BJ (cell line): ENCODE measurements at regions not wholly inside any gene's neighbourhood (a gene's known extent, or its start where the extent isn't known, plus 50 kb on each side); places are given as distances from the start of the nearest gene placed in this dataset.

Experiments used
- CTCF ChIA-PET: fragments of 350-600 bp; formaldehyde crosslinking; extraction: SDS; loops from one replicate; lab custom pipeline; 2021; ENCODE audit warnings: antibody characterized with exemption, inconsistent platforms; lab: Yijun Ruan, JAX
- POLR2A ChIA-PET: fragments of 300-600 bp; sonication (Branson Sonifier 250); formaldehyde crosslinking; extraction: SDS; loops from one replicate; lab custom pipeline; 2021; ENCODE audit warnings: antibody characterized with exemption; lab: Charles Lee
- DNase-seq: peaks from one replicate; pipeline ENCODE4 v3.0.0-alpha.2; 2011; ENCODE audit warnings: low read depth
- H3K27me3 ChIP-seq: 2 replicates; pipeline ENCODE4 v1.6.0; 2011; ENCODE audit warnings: low read length; ENCODE audit not compliant: control insufficient read depth, insufficient read depth
- H3K36me3 ChIP-seq: 2 replicates; pipeline ENCODE4 v1.5.1; 2011; ENCODE audit warnings: low read length; ENCODE audit not compliant: control insufficient read depth, insufficient read depth
- H3K4me3 ChIP-seq: 2 replicates; pipeline ENCODE4 v1.5.1; 2011; ENCODE audit warnings: low read depth, mild to moderate bottlenecking, control low read depth, low read length
- CTCF ChIP-seq: IDR thresholded peaks from 2 replicates; pipeline ENCODE4 v1.5.1; 2011; ENCODE audit warnings: low read depth, mild to moderate bottlenecking, control low read depth, inconsistent platforms, low read length, moderate library complexity; ENCODE audit not compliant: insufficient read depth

GRCh38 chr3:118165413-118165812 lies 869.2 kb downstream of the IGSF11 start:
- POLR2A ChIA-PET, result no interaction called here
- Histone ChIP-seq H3K4me3 (no peak overlapping the region), H3K36me3 (no peaks in the 10 kb centered on the region), H3K27me3 (no peaks in the 10 kb centered on the region)
- DNase-seq, result no peak
- CTCF ChIA-PET, result no interaction called here
- TF ChIP-seq CTCF, result no peak

GRCh38 chr3:118167571-118167970 lies 867.1 kb downstream of the IGSF11 start:
- CTCF ChIA-PET, result no interaction called here
- Histone ChIP-seq H3K4me3 (no peak overlapping the region), H3K36me3 (no peaks in the 10 kb centered on the region), H3K27me3 (no peaks in the 10 kb centered on the region)
- no peak for DNase-seq
- no peak for TF ChIP-seq CTCF
- POLR2A ChIA-PET, result no interaction called here

- POLR2A ChIA-PET, result no interaction called here
- no peak for DNase-seq
- CTCF ChIA-PET, result no interaction called here
- no peaks in the 10 kb centered on the region for H3K36me3 ChIP-seq
- H3K27me3 ChIP-seq, result no peaks in the 10 kb centered on the region
- no peak overlapping the region for H3K4me3 ChIP-seq
- no peak for TF ChIP-seq CTCF
Measured at GRCh38 chr3:118168175-118168574, 866.5 kb downstream of the IGSF11 start.

- Histone ChIP-seq H3K4me3 (no peak overlapping the region), H3K27me3 (no peaks in the 10 kb centered on the region), H3K36me3 (no peaks in the 10 kb centered on the region)
- no peak for TF ChIP-seq CTCF
- ChIA-PET POLR2A (no interaction called here), CTCF (no interaction called here)
- DNase-seq, result no peak
Measured at GRCh38 chr3:118171236-118171852, 863.3 kb downstream of the IGSF11 start.

GRCh38 chr3:118180853-118181252 lies 853.8 kb downstream of the IGSF11 start:
- Histone ChIP-seq H3K27me3 (no peaks in the 10 kb centered on the region), H3K4me3 (no peak overlapping the region), H3K36me3 (no peaks in the 10 kb centered on the region)
- TF ChIP-seq CTCF, result no peak
- CTCF ChIA-PET, result no interaction called here
- DNase-seq, result no peak
- POLR2A ChIA-PET, result no interaction called here
